22Rv1 (cell line): ENCODE measurements at regions not wholly inside any gene's neighbourhood (a gene's known extent, or its start where the extent isn't known, plus 50 kb on each side); places are given as distances from the start of the nearest gene placed in this dataset.

ENCODE experiments used
- H3K27ac ChIP-seq: fragments of 450-650 bp; 2 replicates; pipeline ENCODE4 v1.5.1; 2017
- CTCF ChIP-seq: fragments of 450-650 bp; IDR thresholded peaks from 2 replicates; pipeline ENCODE4 v1.5.1; 2017; ENCODE audit warnings: mild to moderate bottlenecking
- ZFX ChIP-seq: fragments of 450-650 bp; IDR thresholded peaks from 2 replicates; pipeline ENCODE4 v1.6.1; 2017; ENCODE audit warnings: antibody characterized with exemption, borderline replicate concordance

GRCh38 chr14:26282578-26282977, 315.3 kb downstream of the NOVA1 start:
- TF ChIP-seq CTCF (no peak), ZFX (no peak)
- H3K27ac ChIP-seq: no peak overlapping the region

GRCh38 chr14:26282011-26282410, 315.8 kb downstream of the NOVA1 start:
- peak overlapping the region; percentile 38 for H3K27ac ChIP-seq

GRCh38 chr14:26281280-26281998, 316.4 kb downstream of the NOVA1 start:
- no peak for TF ChIP-seq CTCF
- no peak for TF ChIP-seq ZFX
- peak overlapping the region; percentile 38 for H3K27ac ChIP-seq

GRCh38 chr14:26276757-26277156, 321.1 kb downstream of the NOVA1 start:
- no peak overlapping the region for H3K27ac ChIP-seq
- TF ChIP-seq ZFX (no peak), CTCF (peak; percentile 63)

GRCh38 chr14:26265170-26265685, 332.6 kb downstream of the NOVA1 start:
- TF ChIP-seq CTCF (no peak), ZFX (no peak)

GRCh38 chr14:26261368-26262122, 336.3 kb downstream of the NOVA1 start:
- no peak overlapping the region for H3K27ac ChIP-seq
- TF ChIP-seq ZFX (no peak), CTCF (no peak)

More at GRCh38 chr14:26265170-26265685, 332.6 kb downstream of the NOVA1 start:
- H3K27ac ChIP-seq: no peak overlapping the region

GRCh38 chr14:26255213-26255612, 342.6 kb downstream of the NOVA1 start:
- peak; percentile 50 for TF ChIP-seq CTCF
- TF ChIP-seq ZFX: no peak

More at GRCh38 chr14:26255213-26255612, 342.6 kb downstream of the NOVA1 start:
- no peak overlapping the region for H3K27ac ChIP-seq
